NK-92 treated with Interleukin-12 subunit alpha and Interleukin-12 subunit beta, amount 100 ng/mL, for 24 hours (cell line): ENCODE measurements at regions not wholly inside any gene's neighbourhood (a gene's known extent, or its start where the extent isn't known, plus 50 kb on each side); places are given as distances from the start of the nearest gene placed in this dataset.

ENCODE experiments used
- DNase-seq: peaks from one replicate; lab custom pipeline; 2025; lab: John Stamatoyannopoulos, UW

GRCh38 chr13:40221460-40222201 lies 444.8 kb downstream of the FOXO1 start:
- no peak for DNase-seq

- DNase-seq: no peak
Observed at GRCh38 chr13:40223585-40223984, 442.9 kb downstream of the FOXO1 start.

GRCh38 chr13:40228496-40228895 lies 437.9 kb downstream of the FOXO1 start:
- no peak for DNase-seq

- no peak for DNase-seq
Observed at GRCh38 chr13:40228990-40229389, 437.5 kb downstream of the FOXO1 start.

GRCh38 chr13:40230833-40231266 lies 435.6 kb downstream of the FOXO1 start:
- no peak for DNase-seq

- DNase-seq: no peak
Observed at GRCh38 chr13:40231311-40231710, 435.1 kb downstream of the FOXO1 start.

GRCh38 chr13:40231751-40232150 lies 434.7 kb downstream of the FOXO1 start:
- no peak for DNase-seq

GRCh38 chr13:40232311-40233040 lies 434.0 kb downstream of the FOXO1 start:
- DNase-seq: no peak

- no peak for DNase-seq
Observed at GRCh38 chr13:40233731-40234195, 432.7 kb downstream of the FOXO1 start.

GRCh38 chr13:40235160-40235796 lies 431.2 kb downstream of the FOXO1 start:
- DNase-seq: no peak

GRCh38 chr13:40236566-40237168 lies 429.8 kb downstream of the FOXO1 start:
- DNase-seq: no peak

GRCh38 chr13:40238761-40239160 lies 427.7 kb downstream of the FOXO1 start:
- DNase-seq: no peak

- DNase-seq: no peak
Observed at GRCh38 chr13:40240293-40240692, 426.1 kb downstream of the FOXO1 start.

- DNase-seq: no peak
Observed at GRCh38 chr13:40241125-40241798, 425.2 kb downstream of the FOXO1 start.

- DNase-seq: no peak
Observed at GRCh38 chr13:40243047-40243446, 423.4 kb downstream of the FOXO1 start.

- no peak for DNase-seq
Observed at GRCh38 chr13:40243982-40244381, 422.5 kb downstream of the FOXO1 start.

- DNase-seq: no peak
Observed at GRCh38 chr13:40245567-40245966, 420.9 kb downstream of the FOXO1 start.

GRCh38 chr13:40247845-40248244 lies 418.6 kb downstream of the FOXO1 start:
- no peak for DNase-seq

GRCh38 chr13:40251343-40252032 lies 415.0 kb downstream of the FOXO1 start:
- DNase-seq: no peak

GRCh38 chr13:40252241-40252640 lies 414.2 kb downstream of the FOXO1 start:
- DNase-seq: no peak

GRCh38 chr13:40252676-40253075 lies 413.8 kb downstream of the FOXO1 start:
- DNase-seq: no peak
